Type B pancreatic cell (in vitro differentiated cells): ENCODE measurements at regions not wholly inside any gene's neighbourhood (a gene's known extent, or its start where the extent isn't known, plus 50 kb on each side); places are given as distances from the start of the nearest gene placed in this dataset.

Experiments used
- DNase-seq: peaks from one replicate; pipeline ENCODE4 v3.0.0; 2021; ENCODE audit warnings: mixed read lengths; ENCODE audit not compliant: unreplicated experiment; ENCODE audit errors: extremely low spot score
- H3K27ac Mint-ChIP-seq: 2 replicates; pipeline ENCODE4 v1.8.0; 2021; ENCODE audit warnings: mild to moderate bottlenecking, mixed read lengths
- H3K27me3 Mint-ChIP-seq: 2 replicates; pipeline ENCODE4 v1.8.0; 2021; ENCODE audit warnings: mixed read lengths
- H3K36me3 Mint-ChIP-seq: 2 replicates; pipeline ENCODE4 v1.8.0; 2021; ENCODE audit warnings: mixed read lengths
- H3K4me1 Mint-ChIP-seq: one replicate; pipeline ENCODE4 v1.8.0; 2021; ENCODE audit warnings: mixed read lengths; ENCODE audit not compliant: unreplicated experiment
- H3K4me3 Mint-ChIP-seq: 2 replicates; pipeline ENCODE4 v1.8.0; 2021; ENCODE audit warnings: mild to moderate bottlenecking, mixed read lengths
- H3K9me3 Mint-ChIP-seq: 2 replicates; pipeline ENCODE4 v1.8.0; 2021; ENCODE audit warnings: mixed read lengths
- TF ChIP-seq, protein P1 (sequence below): fragments of 200-600 bp; sonication (generic); conservative IDR thresholded peaks from 2 replicates; pipeline ENCODE4 v1.5.0; 2021; ENCODE audit warnings: antibody characterized with exemption, mild to moderate bottlenecking

GRCh38 chr4:56286763-56287162 is 100.5 kb downstream of the AASDH start:
- TF ChIP-seq, protein P1, sequence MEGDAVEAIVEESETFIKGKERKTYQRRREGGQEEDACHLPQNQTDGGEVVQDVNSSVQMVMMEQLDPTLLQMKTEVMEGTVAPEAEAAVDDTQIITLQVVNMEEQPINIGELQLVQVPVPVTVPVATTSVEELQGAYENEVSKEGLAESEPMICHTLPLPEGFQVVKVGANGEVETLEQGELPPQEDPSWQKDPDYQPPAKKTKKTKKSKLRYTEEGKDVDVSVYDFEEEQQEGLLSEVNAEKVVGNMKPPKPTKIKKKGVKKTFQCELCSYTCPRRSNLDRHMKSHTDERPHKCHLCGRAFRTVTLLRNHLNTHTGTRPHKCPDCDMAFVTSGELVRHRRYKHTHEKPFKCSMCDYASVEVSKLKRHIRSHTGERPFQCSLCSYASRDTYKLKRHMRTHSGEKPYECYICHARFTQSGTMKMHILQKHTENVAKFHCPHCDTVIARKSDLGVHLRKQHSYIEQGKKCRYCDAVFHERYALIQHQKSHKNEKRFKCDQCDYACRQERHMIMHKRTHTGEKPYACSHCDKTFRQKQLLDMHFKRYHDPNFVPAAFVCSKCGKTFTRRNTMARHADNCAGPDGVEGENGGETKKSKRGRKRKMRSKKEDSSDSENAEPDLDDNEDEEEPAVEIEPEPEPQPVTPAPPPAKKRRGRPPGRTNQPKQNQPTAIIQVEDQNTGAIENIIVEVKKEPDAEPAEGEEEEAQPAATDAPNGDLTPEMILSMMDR = no peak
- no peaks in the 10 kb centered on the region for H3K9me3 Mint-ChIP-seq
- no peak overlapping the region for H3K27ac Mint-ChIP-seq
- H3K36me3 Mint-ChIP-seq = peaks cover 10% of the 10 kb centered on the region
- no peak for DNase-seq
- H3K4me3 Mint-ChIP-seq = no peak overlapping the region
- H3K4me1 Mint-ChIP-seq = peaks cover 9% of the 10 kb centered on the region
- H3K27me3 Mint-ChIP-seq = no peaks in the 10 kb centered on the region

DNA sequence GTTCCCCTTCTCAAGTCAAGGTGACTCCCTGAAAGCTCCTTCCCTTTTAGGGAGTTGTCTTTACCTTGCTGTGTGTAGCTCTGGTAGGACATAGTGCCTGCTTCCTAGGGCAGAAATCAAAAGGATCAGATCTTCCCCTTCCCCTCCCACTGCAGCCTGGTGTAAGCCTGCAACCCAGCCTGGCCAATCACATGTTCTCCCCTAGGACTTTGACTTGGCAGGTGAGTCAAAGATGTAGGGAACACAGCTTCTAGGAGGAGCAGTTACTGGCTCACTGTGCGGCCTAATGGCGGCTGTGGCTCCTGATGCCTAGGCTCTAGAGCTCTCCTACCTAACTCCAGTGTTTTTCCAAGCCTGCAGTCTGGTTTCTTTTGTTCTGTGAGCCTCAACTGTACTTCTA is 103.9 kb downstream of the AASDH start:
- Mint-ChIP-seq H3K4me3 (no peak overlapping the region), H3K9me3 (no peaks in the 10 kb centered on the region), H3K27ac (no peak overlapping the region), H3K27me3 (no peaks in the 10 kb centered on the region), H3K36me3 (peaks cover 17% of the 10 kb centered on the region), H3K4me1 (no peaks in the 10 kb centered on the region)
- TF ChIP-seq, protein P1 = no peak
- no peak for DNase-seq

- TF ChIP-seq, protein P1 = no peak
- no peak for DNase-seq
- Mint-ChIP-seq H3K27me3 (no peaks in the 10 kb centered on the region), H3K27ac (no peak overlapping the region), H3K4me3 (no peak overlapping the region), H3K9me3 (peaks cover 5% of the 10 kb centered on the region), H3K36me3 (peaks cover 17% of the 10 kb centered on the region), H3K4me1 (no peaks in the 10 kb centered on the region)
These were observed 105.3 kb downstream of the AASDH start for GRCh38 chr4:56282004-56282403.

- no peak overlapping the region for H3K4me3 Mint-ChIP-seq
- H3K36me3 Mint-ChIP-seq = peaks cover 20% of the 10 kb centered on the region
- no peaks in the 10 kb centered on the region for H3K27me3 Mint-ChIP-seq
- peaks cover 3% of the 10 kb centered on the region for H3K4me1 Mint-ChIP-seq
- peaks cover 8% of the 10 kb centered on the region for H3K9me3 Mint-ChIP-seq
- TF ChIP-seq, protein P1 = no peak
- DNase-seq = no peak
- H3K27ac Mint-ChIP-seq = no peak overlapping the region
These were observed 110.7 kb downstream of the AASDH start for GRCh38 chr4:56276547-56276946.

- Mint-ChIP-seq H3K4me3 (no peak overlapping the region), H3K4me1 (peaks cover 3% of the 10 kb centered on the region), H3K27ac (no peak overlapping the region), H3K27me3 (no peaks in the 10 kb centered on the region), H3K36me3 (peaks cover 9% of the 10 kb centered on the region), H3K9me3 (peaks cover 8% of the 10 kb centered on the region)
- DNase-seq = no peak
- TF ChIP-seq, protein P1 = no peak
These were observed 113.9 kb downstream of the AASDH start for GRCh38 chr4:56273391-56273790.

DNA sequence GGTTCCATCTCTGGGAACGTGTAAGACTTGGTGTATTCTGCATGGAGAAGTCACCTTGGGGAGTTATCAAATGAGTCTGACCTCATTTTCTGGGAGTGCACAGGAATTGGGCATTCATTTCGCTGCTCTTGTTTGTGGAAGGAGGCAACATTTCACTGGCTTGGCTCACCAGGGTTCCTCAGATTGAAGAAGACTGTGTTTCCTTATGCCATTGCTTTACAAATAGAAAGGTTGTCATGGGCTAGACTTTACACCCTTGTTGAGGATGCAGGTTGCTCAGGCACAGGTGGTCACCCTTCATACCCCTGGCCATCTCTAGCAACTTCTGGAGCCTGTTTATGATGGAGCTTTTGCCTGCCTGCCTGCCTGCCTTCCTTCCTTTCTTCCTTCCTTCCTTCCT is 114.4 kb downstream of the AASDH start:
- H3K4me3 Mint-ChIP-seq = no peak overlapping the region

More for the DNA sequence above, 114.4 kb downstream of the AASDH start:
- Mint-ChIP-seq H3K36me3 (peaks cover 9% of the 10 kb centered on the region), H3K9me3 (peaks cover 6% of the 10 kb centered on the region), H3K4me1 (peaks cover 3% of the 10 kb centered on the region), H3K27ac (no peak overlapping the region), H3K27me3 (no peaks in the 10 kb centered on the region)
- TF ChIP-seq, protein P1 = no peak
- no peak for DNase-seq
